COLO668 (cell line): ENCODE measurements at regions not wholly inside any gene's neighbourhood (a gene's known extent, or its start where the extent isn't known, plus 50 kb on each side); places are given as distances from the start of the nearest gene placed in this dataset.
"Not testable (repeated sequence)": the region's sequence is repeated elsewhere in the genome, so short reads cannot be mapped to it uniquely, and the experiment has no call there.

ENCODE experiments used
- DNase-seq: peaks from one replicate; lab custom pipeline; 2025; ENCODE audit not compliant: unreplicated experiment; lab: John Stamatoyannopoulos, UW

DNA sequence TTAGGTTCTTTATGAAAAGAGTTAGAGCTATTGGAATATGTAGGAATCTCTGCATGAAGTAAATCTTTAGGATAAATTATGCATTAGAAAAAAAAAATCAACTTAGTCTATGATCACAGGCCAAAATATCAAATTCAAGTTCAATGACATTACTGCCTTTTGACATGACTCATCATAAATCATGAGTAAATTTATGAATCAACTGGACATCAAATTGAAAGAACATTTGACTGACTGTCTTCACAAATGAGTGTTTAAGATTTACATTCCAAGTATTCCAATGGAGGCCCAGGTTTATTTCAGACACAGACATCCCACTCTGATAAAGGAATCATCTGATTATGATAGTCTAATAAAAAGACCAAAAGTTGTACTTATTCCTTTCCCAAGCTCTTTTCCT lies 192.8 kb upstream of the TTC14 start:
- no peak for DNase-seq

DNA sequence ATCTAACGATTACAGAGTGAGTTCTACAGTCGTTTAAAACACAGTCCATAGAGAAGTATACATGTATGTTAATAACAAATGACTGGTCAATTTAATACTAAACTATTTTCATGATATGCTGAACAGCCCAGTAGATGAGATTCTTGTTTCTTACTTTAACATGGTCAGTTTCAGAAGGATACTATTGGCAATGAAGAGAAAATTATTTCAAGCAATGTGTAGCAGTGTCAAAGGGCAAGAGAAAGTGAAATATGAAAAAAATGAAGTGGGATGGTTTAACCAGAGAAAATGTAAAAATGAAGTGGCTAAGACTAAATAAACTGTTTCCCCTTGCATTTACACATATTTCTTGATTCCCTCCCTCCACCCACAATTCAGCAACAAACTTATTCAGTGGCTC lies 192.1 kb upstream of the TTC14 start:
- DNase-seq = no peak

DNA sequence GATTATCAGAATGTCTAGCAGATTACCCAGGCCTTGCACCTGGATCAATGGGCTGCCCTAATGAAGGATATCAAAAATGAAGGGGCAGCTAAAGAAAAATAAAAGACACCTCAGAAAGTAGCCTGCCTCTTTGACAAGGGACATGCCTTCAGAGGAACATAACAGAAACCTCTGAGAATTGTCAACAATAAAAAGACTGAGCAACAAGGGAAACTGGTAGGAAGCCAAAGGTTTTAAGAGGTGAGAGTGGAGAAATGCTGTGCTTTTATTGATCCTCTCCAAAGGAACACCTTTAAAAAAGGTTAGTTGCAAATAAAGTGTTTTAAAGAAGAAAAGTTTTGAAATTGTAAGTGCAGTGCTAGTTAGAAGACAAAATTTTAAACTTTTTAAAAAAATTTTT lies 187.8 kb upstream of the TTC14 start:
- DNase-seq = no peak

DNA sequence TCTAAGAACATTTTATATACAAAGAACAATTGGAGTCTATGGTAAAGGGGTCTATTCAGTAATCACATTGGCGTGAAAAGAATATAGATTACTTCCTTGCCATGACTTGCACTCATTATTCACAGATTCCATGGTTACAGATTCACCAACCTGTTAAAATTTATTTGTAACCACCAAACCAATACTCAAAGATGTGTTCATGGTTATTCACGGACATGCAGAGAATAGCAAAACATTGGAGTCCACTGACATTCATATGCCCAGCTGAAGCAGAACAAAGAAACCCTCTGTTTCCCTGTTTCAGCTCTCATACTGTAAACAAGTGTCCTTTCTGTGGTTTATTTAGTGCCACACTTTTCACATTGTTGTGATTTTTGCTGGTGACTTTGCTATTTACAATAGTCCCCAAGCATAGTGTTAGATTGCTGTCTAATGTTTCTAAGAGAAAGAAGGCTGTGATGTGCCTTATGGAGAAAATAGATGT lies 185.8 kb upstream of the TTC14 start:
- no peak for DNase-seq

DNA sequence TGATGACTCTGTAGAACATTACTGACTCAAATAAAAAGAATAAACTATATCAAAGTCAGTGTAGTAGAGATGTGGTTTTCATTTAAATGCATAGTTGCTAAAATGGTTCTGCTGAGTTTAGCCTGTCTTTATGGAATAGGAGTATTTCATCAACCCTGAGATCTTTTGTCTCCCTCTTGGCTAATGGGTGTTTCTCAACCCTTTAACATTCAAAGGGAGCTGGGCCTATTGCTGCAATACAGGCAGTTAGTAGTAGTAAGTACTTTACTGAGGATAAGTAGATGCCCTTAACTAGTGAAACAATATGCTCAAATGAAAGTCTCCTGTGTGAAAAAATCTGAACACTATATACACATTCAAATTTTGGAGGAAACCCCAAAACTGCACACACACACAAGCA lies 184.7 kb upstream of the TTC14 start:
- DNase-seq = no peak

DNA sequence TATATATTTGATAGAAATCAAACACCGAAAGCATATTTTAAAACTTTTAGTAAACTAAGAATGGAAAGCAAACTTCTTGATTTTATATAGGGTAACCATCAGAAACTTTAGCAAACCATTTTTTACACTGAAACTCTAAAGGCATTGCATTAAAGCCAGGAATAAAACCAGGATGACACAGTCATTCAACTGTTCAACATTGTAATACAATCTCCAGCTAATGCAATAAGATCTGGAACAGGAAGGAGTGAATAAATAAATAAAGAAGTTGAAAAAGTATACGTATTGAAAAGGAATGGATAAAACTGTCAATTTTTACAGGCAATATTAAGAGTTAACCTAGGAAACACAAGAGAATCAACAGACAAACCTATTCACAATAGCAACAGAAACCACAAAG lies 181.9 kb upstream of the TTC14 start:
- DNase-seq = no peak

DNA sequence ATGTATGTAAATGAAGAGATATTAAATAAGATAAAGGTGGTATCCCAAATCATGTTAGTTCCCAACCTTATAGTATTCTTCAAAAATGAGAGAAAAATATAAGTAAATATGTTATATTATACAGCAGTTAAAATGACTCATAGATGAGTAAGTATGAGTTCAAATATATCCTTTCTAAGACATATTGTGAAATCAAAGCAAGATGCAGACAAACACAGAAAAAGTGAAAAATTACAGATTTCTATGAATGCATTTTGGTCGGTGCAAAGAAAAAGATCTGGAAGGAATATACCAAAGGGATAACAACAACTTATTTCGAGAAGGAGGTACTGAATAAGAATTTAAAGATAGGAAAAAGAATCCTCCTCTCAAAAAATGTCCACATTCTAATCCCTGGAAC lies 181.2 kb upstream of the TTC14 start:
- no peak for DNase-seq

DNA sequence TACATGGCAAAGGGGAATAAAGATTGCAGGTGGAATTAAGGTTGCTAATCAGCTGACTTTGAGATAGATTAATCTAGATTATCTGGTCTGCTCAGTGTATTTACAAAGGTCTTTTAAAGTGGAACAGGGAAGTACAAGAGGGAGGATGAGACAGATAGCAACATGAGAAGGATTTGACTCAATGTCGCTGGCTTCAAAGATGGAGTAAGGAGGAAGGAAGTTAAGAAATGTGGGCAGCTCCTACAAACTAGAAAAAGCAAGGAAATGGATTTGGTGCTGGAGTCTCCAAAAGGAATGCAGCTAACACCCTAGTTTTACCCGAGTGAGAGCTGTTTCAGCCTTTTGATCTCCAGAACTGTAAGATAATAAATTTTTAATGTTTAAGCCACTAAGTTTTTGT lies 180.7 kb upstream of the TTC14 start:
- no peak for DNase-seq

DNA sequence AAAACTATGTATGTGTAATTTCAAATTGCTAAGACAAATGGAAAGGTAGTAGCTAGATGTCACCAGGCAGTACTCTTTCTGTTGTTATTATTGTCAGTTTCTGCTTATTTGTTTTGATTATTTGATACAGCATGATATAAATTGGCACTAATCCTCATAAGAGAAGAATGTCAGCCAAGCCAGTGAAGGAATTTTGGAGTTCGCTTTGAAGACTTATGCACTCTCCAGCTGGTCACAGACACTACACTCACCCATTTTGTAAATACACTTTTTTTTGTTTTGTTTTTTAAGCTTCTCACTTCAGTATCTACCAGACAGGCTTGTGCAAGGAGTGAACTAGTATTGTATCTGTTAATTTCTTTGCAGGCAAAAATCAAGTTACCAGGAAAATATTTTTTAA lies 180.2 kb upstream of the TTC14 start:
- DNase-seq = no peak

DNA sequence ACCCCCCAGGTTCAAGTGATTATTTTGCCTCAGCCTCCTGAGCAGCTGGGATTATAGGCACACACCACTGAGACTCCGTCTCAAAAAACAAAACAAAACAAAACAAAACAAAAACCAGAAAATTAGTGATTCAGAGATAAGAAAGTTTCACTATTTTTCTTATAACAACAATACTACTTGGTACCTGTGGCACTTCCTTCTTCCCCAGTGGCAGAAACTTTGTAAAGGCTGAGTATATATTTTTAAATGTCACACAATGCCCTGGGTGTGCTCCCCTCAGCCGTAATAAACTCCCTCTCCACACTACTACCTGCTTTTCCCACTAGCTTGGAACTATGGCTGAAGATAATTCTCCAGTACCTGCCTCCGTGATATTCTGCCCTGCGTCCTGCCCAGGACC lies 177.7 kb upstream of the TTC14 start:
- DNase-seq = not testable (repeated sequence)

DNA sequence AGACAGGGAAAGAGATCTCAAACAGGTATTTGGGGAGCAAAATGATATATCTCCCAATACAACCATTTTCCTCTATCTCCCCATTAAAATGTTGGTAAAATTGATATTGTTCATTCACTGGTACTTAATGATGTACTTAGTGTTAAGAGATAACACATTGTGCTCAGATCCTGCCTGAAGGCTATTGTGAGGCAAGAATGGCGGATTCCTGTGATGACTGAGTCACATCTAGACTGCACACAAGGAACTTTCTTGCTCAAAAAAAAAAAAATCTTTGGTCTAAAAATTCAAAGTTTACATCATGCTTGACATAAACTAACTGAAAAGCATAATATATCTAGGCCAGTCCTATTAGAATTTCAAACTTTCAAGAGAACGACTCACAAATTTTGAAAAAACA lies 171.1 kb upstream of the TTC14 start:
- DNase-seq = no peak

DNA sequence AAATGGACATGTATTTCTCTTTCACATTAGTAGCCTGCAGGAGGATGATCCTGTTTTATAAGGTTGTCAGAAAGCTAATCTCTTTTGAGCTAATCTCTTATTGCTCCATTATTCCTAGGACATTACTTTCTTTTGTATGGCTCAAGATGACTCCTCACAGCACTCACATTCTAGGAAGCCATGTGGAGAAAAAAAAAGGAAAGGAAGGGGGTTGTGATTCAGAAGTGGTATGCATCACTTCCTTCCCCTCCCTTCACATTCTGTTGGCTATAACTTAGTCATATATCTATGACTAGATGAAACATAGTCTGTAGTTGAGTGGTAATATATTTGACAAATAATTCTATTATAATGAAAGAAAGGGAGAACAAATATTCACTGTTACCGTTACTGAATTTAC lies 168.8 kb upstream of the TTC14 start:
- no peak for DNase-seq

DNA sequence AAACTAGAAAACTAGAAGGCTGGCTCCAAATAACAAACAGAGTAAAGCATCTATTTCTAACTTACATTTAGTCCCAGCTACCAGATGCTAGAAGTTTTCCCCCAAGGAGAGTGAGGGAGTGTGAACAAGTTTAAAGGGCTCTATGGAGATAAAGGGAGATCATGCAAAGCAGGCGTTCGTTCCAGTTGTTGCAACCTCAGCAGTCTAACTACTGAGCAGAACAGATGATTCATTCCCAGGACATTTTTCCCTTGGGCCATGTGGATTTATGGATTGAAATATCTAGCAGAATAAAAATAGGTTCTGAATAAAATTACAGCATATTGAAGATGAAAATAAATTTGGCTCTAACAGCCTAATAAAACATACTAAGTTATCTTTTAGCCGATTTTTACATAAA lies 154.8 kb upstream of the TTC14 start:
- DNase-seq = no peak

DNA sequence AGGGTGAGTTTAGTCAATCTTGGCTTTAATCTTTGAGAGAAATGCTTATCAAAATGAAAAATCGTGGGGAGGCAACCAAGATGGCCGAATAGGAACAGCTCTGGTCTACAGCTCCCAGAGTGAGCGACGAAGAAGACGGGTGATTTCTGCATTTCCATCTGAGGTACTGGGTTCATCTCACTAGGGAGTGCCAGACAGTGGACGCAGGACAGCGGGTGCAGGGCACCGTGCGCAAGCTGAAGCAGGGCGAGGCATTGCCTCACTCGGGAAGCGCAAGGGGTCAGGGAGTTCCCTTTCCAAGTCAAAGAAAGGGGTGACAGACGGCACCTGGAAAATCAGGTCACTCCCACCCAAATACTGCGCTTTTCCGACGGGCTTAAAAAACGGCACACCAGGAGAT lies 153.6 kb upstream of the TTC14 start:
- not testable (repeated sequence) for DNase-seq

DNA sequence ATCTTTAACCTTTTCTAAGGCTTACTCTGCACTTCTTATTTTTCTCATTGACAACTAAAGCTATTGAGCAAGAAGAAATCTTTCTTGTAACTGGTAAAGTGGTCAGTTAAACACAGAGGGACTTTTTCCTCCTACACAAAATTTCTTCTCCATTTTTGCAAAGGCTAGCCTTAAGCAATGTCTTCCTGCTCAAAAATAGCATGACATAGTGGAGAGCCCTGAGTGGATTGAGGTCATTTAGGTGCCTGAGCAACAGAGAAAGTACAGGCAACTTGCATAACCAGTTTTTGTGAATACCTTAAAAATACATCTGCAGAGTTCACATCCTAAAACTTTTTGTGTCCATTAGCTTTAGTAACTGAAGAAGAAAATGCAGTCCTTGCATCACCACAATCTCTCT lies 144.7 kb upstream of the TTC14 start:
- no peak for DNase-seq

DNA sequence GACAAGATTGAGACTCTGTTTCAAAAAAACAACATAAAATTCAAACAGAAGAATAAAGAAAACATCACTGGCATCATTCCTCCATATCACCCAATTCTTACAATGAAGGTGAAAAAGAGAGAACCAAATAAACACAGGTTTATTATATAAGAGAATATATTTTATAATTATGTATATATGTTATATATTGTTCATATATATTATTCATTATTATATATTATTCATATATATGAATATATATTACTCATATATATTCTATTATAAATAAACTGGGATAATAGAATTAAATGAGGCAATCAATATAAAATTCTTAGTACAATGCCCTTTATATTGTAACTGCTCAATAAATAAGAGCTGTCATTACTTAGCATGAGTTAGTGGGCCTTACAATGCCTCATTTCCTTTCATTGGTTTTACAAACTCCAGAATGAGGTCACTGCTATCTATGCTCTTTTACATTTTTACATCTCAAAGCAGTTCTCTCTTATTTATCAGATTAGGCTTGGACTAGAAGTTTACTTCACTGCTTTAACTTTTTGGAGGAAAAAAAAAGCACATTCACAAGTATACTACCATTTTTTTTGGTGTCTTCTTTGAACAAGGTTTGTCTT lies 135.5 kb upstream of the TTC14 start:
- DNase-seq = no peak

DNA sequence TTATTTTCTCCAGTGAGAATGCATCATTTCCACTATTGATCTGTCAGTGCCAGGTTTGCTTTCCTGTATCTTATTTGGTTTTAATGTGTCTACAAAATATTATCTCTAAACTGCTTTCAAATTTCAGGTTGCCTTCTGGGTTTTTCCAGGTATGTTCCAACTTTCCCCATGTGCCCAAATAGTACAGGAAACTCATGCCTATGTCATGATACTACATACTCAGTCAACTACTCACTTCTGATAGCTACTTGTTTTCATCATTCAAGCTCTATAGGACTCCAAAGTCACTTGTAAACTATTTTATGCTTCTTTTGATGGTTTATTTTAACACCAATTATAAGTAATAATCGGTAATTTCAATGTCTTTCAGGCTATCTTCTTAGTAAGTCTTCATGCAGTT lies 134.8 kb upstream of the TTC14 start:
- no peak for DNase-seq

DNA sequence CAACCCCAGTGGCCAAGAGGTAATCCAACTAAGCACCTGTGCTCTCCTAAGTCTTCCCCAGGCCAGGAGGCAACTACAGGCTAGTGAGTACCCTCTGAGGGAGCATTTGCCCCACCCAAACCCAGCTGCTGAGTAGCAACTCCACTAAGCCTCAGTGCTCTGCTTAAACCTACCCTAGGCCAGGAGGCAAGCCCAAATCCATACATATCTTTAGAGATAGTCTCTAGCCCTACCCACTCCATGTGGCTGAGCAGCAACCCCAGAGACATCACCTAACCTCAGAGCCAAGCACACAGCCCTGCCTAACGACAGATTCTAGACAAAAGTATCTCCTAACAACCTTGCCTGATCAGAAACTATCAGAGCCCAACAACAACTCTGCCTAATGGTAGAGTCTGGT lies 132.8 kb upstream of the TTC14 start:
- DNase-seq = no peak

DNA sequence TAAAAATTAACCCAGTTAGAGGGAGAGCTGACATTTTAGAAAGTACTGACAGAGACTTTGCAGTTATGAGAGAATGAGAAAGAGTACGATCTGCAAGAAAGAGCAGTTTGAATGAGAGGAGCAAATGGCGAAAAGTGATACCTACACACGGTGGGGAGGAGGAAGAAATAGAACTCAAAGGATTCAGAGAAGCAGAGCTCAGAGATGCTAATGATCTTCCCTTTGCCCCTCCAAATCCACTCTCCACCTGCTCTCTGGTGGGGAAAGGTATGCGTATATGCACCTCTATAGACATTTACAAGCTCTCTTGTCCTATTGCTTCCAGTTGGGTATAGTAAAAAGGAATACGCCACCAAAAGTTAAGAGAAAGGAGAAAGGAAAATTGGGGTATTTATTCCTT lies 123.3 kb upstream of the TTC14 start:
- DNase-seq = no peak

DNA sequence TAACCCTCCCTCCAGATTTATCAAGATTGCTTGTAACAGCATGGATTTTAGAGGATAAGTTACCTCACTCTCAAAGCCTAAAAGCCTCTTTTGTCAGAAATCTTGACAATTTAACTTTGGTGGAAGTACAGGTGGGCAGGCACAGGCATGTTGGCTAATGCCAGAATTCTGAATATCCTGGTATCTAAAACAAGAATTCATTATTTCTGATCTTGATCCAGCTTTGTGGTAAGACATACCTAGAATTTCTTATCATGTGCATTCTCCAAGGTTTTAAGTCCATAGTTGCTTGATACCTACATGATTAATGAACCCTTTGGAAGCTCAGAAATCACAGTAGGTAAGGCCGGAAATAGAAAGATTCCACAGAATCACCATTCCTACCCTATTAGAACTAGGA lies 109.9 kb upstream of the TTC14 start:
- no peak for DNase-seq

DNA sequence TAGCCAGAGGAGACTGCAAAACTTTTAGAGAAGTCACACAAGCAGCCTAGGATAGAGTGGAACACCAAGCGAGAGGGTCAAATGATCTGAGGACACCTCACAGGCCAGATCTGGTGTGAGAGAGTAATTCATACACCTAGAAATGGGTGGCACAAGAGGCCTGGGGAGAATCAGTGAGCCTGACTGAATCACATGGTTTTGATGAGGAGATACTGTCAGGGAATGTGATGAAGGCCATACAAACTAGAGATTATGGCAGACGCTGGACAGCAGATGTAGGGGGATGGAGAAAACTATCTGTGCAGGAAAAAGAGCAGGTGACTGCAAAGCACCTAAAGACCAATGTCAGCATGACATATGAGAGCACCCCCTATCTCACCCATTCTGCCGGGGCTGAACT lies 105.0 kb upstream of the TTC14 start:
- DNase-seq = no peak

DNA sequence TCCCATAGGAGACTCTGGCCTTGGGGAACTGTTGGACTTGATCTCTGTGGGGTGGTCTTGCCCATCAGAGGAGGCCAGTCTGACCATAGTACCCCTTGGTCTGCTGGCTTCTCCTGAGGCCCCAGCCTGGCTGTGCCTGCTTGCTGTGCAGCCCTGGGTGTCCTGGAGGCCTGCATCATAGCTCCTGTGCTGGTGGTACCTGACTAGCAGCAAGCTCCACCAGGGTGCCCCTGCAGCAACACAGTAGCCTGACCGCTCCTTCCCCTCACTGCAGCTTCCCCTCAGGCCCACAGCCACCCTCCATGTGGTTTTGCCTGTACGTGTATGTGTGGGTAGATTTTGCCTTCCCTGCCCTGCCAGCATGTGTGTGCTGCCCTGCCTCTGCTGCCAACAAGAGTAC lies 85.6 kb upstream of the TTC14 start:
- DNase-seq = no peak

DNA sequence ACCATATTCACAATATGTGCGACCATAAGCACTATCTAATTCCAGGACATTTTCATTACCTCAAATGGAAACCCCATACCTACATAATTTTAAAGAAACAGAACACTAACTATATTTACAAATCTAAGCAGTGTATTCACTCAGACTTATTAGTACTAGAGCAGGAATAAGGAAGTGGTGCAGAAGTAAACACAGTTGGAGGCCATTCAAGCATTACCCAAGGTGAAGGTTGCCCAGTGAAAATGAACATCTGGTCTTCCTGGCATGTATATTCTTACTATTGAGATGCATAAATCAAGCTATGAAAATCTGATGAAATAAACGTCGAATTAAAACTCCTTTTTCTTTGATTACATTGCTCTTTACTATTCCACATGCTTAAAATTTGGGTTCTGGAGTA lies 78.9 kb upstream of the TTC14 start:
- no peak for DNase-seq

DNA sequence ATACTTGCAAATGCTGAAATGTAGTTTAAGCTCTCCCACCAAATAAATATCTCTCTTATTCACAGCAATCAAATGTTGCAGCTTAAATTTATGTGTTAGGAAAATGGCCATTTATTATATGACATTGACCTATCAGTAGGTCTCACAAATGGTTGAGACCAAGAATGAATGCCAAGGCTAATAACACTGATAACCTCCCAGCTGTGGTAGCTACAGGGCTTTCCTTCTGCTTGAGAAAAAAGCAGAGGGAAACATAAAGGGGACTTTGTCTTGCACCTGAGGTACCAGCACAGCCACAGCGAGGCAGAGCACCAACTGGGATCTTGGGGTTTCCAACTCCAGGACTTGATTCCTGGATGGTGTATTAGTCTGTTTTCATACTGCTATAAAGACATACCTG lies 73.1 kb upstream of the TTC14 start:
- DNase-seq = no peak
